ENCODE measurements at regions not wholly inside any gene's neighbourhood (a gene's known extent, or its start where the extent isn't known, plus 50 kb on each side); places are given as distances from the start of the nearest gene placed in this dataset.

DNA sequence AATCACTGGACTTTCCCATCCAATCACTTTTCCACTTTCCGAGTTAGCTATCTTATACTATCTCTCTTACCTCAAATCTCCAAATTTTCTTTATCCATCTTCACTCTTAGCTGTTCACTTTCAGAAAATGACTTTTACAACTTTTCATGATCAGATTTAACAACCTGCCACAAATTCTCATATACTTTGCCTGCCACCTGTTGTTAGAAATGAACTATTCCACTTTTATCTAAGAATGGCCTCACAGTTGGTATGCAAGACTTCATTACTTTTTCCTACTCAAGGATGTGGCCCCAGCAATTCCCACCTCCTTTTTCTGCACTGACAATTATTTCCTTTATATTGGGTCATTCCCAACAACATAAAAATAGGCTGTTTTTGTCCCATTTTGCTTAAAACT is 93.6 kb upstream of the DEPDC1 start:
- Histone ChIP-seq H3K36me3 (no peaks in the 10 kb centered on the region), H3K9me3 (no peaks in the 10 kb centered on the region), H3K4me3 (no peak overlapping the region), H3K27me3 (no peaks in the 10 kb centered on the region), H3K27ac (no peak overlapping the region), H3K4me1 (no peaks in the 10 kb centered on the region)
- WGBS, 2 donors = 85 to 87% methylated on average over 1 of the region's 1 CpG
- intact Hi-C loops (cut with DNase I) = loop anchor here in 2 of 10 donors (10.0 kb wide), 1 partner anchor 1144 kb away; no protein-coding TSS in a partner anchor
- ATAC-seq (no peak), DNase-seq (no peak)
- peak in 1 of 9 donors; percentile 22 for TF ChIP-seq CTCF (IDR thresholded peaks at IDR 0.05)

- no peak for TF ChIP-seq CTCF (IDR thresholded peaks at IDR 0.05)
- no peaks in the 10 kb centered on the region for H3K4me1 ChIP-seq
- DNase-seq (no peak), ATAC-seq (no peak)
- H3K27me3 ChIP-seq = no peaks in the 10 kb centered on the region
- H3K27ac ChIP-seq = no peak overlapping the region
- WGBS, 2 donors = 92 to 95% methylated on average over 2 of the region's 2 CpGs
- no peaks in the 10 kb centered on the region for H3K36me3 ChIP-seq
- H3K4me3 ChIP-seq = no peak overlapping the region
- H3K9me3 ChIP-seq = peaks cover 0 to 3% (median 0%) of the 10 kb centered on the region in 11 donors
- intact Hi-C loops (cut with DNase I) = loop anchor here in 2 of 10 donors (10.0 kb wide), 1 partner anchor 1140 kb away; no protein-coding TSS in a partner anchor
Observed at GRCh38 chr1:68594851-68595250, 98.0 kb upstream of the DEPDC1 start.

GRCh38 chr1:68600049-68600661 is 103.3 kb upstream of the DEPDC1 start:
- Histone ChIP-seq H3K27ac (no peak overlapping the region), H3K27me3 (no peaks in the 10 kb centered on the region), H3K4me1 (no peaks in the 10 kb centered on the region), H3K36me3 (no peaks in the 10 kb centered on the region), H3K9me3 (peaks cover 0 to 5% (median 0%) of the 10 kb centered on the region in 11 donors), H3K4me3 (no peak overlapping the region)
- peak in 8 of 9 donors; percentile 31 to 64 (median 59) for TF ChIP-seq CTCF (IDR thresholded peaks at IDR 0.05)
- ATAC-seq (peak in 3 of 8 donors; percentile 44 to 51 (median 45)), DNase-seq (no peak)
- 55 to 61% methylated on average over 5 of the region's 5 CpGs for WGBS, 2 donors
- intact Hi-C loops (cut with DNase I) = no loop called here

- WGBS, 2 donors = 96 to 98% methylated on average over 3 of the region's 3 CpGs
- no peak overlapping the region for H3K4me3 ChIP-seq
- no peaks in the 10 kb centered on the region for H3K27me3 ChIP-seq
- ATAC-seq (no peak), DNase-seq (no peak)
- intact Hi-C loops (cut with DNase I) = no loop called here
- TF ChIP-seq CTCF (IDR thresholded peaks at IDR 0.05) = no peak
- H3K9me3 ChIP-seq = peaks cover 0 to 19% (median 12%) of the 10 kb centered on the region in 11 donors
- no peaks in the 10 kb centered on the region for H3K36me3 ChIP-seq
- no peak overlapping the region for H3K27ac ChIP-seq
- no peaks in the 10 kb centered on the region for H3K4me1 ChIP-seq
Observed at GRCh38 chr1:68608289-68608688, 111.4 kb upstream of the DEPDC1 start.

Data from heart right ventricle (tissue), 16 donors.